Endothelial cell (in vitro differentiated cells): ENCODE measurements at regions not wholly inside any gene's neighbourhood (a gene's known extent, or its start where the extent isn't known, plus 50 kb on each side); places are given as distances from the start of the nearest gene placed in this dataset.
"Not testable (repeated sequence)": the region's sequence is repeated elsewhere in the genome, so short reads cannot be mapped to it uniquely, and the experiment has no call there.

Experiments
- DNase-seq: peaks from one replicate; pipeline ENCODE4 v3.0.0; 2021; ENCODE audit warnings: low spot score
- H3K27ac Mint-ChIP-seq: one replicate; pipeline ENCODE4 v1.8.0; 2021; ENCODE audit warnings: mixed read lengths, inconsistent platforms; ENCODE audit not compliant: unreplicated experiment
- H3K27me3 Mint-ChIP-seq: one replicate; pipeline ENCODE4 v1.8.0; 2021; ENCODE audit warnings: mild to moderate bottlenecking, moderate library complexity, mixed read lengths, inconsistent platforms; ENCODE audit not compliant: unreplicated experiment
- H3K36me3 Mint-ChIP-seq: one replicate; pipeline ENCODE4 v1.8.0; 2021; ENCODE audit warnings: mild to moderate bottlenecking, low read depth, mixed read lengths, inconsistent platforms; ENCODE audit not compliant: unreplicated experiment
- H3K4me1 Mint-ChIP-seq: one replicate; pipeline ENCODE4 v1.8.0; 2021; ENCODE audit warnings: mild to moderate bottlenecking, mixed read lengths, inconsistent platforms; ENCODE audit not compliant: unreplicated experiment
- H3K4me3 Mint-ChIP-seq: one replicate; pipeline ENCODE4 v1.8.0; 2021; ENCODE audit warnings: mild to moderate bottlenecking, mixed read lengths, inconsistent platforms; ENCODE audit not compliant: unreplicated experiment
- H3K9me3 Mint-ChIP-seq: one replicate; pipeline ENCODE4 v1.8.0; 2021; ENCODE audit warnings: mixed read lengths, inconsistent platforms; ENCODE audit not compliant: unreplicated experiment

DNA sequence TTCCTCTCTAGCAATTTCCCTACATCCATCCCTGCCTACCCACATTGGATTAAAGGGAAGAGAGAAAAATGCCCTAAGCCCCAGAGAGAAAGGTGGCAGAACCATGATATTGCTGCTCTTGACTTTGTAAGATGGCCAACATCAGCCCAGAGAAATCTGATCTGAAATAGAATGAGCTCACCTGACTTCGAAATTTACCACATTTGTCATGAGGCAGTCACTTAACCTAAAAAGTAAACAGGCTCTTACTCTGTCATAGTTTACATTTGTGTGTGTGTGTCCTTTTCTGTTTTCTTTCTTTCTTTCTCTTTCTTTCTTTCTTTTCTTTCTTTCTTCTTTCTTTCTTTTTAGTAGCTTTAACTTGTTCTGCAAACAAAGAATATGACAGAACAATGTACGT, 255.0 kb upstream of the PLGLB1 start:
- H3K4me1 Mint-ChIP-seq, H3K27ac Mint-ChIP-seq, H3K4me3 Mint-ChIP-seq, H3K9me3 Mint-ChIP-seq, DNase-seq, H3K27me3 Mint-ChIP-seq, H3K36me3 Mint-ChIP-seq: not testable (repeated sequence)

DNA sequence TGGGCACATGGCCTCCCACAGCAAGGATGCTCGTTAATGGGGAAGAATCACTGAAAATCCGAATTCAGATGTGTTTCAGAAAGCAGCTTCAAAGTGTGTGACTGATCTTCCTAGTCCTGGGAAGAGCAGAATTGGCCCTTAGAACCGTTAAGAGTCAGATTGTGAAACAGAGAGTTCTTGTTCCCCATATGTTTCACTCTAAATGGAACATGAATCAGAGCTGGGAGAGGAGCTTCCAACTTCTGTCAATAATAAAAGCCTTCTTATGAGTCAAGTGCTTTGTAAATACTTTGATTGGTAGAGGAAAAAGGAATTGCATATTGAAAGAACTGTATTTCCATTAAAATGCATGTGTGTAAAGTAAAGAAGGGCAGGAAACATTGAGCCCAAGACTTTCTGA, 256.1 kb upstream of the PLGLB1 start:
- H3K4me3 Mint-ChIP-seq, H3K36me3 Mint-ChIP-seq, H3K9me3 Mint-ChIP-seq, H3K27ac Mint-ChIP-seq, DNase-seq, H3K4me1 Mint-ChIP-seq, H3K27me3 Mint-ChIP-seq: not testable (repeated sequence)

GRCh38 chr2:87280596-87281355, 259.1 kb upstream of the PLGLB1 start:
- not testable (repeated sequence) for H3K27ac Mint-ChIP-seq, H3K9me3 Mint-ChIP-seq, H3K36me3 Mint-ChIP-seq, H3K27me3 Mint-ChIP-seq, DNase-seq, H3K4me1 Mint-ChIP-seq, H3K4me3 Mint-ChIP-seq

DNA sequence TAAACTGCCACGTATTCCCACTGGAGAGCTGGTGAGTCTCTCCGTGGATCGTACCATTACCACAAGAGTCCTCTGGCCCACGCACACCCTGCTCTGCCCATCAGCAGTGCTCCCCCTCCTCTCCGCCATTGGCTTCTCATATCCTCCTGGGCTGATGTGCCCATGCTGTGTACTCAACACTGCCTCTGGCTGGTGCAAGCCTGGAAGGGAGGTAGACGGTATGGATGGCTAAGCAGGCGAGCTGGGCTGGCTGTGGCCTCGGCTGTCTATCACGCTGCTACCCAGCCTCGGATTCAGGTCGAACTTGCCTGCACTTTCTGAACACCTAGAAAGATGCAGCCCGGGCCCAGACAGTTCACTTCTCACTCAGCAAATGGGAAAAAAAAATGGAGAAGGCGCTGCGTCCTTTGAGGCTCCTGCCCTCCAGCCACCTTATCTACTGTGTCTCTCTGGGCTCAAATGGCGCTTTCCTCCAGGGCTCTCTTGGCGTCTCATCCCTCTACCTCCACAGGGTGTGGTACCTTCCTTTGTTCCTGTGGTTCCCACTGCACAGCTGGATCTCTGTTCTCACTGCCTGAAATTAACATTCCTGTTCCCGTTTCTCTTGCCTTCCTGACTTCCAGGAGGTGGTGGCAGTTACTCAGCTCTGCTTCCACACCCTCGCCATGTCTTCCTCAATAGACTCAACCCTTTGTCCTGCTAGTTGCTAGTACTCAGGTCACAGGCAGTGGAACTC, 262.3 kb upstream of the PLGLB1 start:
- not testable (repeated sequence) for DNase-seq, H3K36me3 Mint-ChIP-seq, H3K9me3 Mint-ChIP-seq, H3K27ac Mint-ChIP-seq, H3K27me3 Mint-ChIP-seq, H3K4me1 Mint-ChIP-seq, H3K4me3 Mint-ChIP-seq

DNA sequence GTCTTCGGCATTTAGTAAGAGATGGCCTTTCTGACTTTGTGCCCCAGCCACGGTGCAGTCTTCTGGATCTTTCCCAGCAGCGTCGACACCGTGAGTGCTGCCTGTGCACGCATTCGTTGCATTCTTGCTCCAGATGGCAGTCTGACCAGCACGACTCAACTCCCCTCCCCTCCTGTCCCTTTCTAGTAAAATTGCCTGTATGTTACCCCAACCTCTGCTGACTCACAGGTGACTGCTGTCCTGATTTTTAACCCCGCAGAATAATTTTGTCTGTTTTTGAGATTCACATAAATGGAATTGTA, 262.8 kb upstream of the PLGLB1 start:
- H3K27me3 Mint-ChIP-seq, DNase-seq, H3K36me3 Mint-ChIP-seq, H3K9me3 Mint-ChIP-seq, H3K27ac Mint-ChIP-seq, H3K4me1 Mint-ChIP-seq, H3K4me3 Mint-ChIP-seq: not testable (repeated sequence)

- H3K27ac Mint-ChIP-seq, H3K4me1 Mint-ChIP-seq, H3K4me3 Mint-ChIP-seq, H3K9me3 Mint-ChIP-seq, H3K27me3 Mint-ChIP-seq, H3K36me3 Mint-ChIP-seq, DNase-seq: not testable (repeated sequence)
These were observed 263.5 kb upstream of the PLGLB1 start for GRCh38 chr2:87285139-87285538.

DNA sequence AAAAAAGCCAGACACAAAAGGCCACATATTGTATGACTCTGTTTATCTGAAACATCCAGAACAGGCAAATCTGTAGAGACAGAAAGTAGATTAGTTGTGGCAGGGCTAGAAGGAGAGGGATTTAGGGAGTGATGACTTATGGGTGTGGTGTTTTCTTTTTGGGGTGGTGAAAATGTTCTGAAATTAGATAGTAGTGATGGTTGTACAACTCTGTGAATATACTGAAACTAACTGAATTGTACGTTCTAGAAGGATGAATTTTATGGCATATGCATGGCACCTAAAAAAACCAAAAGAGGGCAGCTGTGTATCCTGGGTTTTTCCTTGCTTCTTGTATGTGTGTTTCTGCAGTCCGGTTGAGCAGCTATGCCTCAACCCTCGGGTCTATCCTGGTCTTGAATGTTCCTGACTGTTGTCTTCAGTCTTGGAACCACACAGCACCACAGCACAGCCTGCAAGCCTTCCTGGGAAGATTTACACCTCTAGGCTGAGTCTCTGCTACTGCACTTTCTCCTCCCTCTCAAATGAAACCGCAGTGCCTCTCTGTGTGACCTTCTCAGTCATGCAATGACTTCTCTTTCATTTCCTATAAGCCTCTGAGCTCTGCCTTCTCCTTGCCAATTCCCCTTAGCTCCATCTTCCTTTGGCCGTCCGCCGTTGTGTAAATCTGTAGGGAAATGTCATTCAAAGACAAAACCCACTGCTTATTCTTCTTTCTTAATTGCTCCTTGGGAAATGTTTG, 269.1 kb upstream of the PLGLB1 start:
- DNase-seq, H3K36me3 Mint-ChIP-seq, H3K4me3 Mint-ChIP-seq, H3K27me3 Mint-ChIP-seq, H3K4me1 Mint-ChIP-seq, H3K27ac Mint-ChIP-seq, H3K9me3 Mint-ChIP-seq: not testable (repeated sequence)

GRCh38 chr2:87291400-87292200, 270.0 kb upstream of the PLGLB1 start:
- not testable (repeated sequence) for H3K9me3 Mint-ChIP-seq, H3K27ac Mint-ChIP-seq, DNase-seq, H3K4me3 Mint-ChIP-seq, H3K27me3 Mint-ChIP-seq, H3K4me1 Mint-ChIP-seq, H3K36me3 Mint-ChIP-seq

DNA sequence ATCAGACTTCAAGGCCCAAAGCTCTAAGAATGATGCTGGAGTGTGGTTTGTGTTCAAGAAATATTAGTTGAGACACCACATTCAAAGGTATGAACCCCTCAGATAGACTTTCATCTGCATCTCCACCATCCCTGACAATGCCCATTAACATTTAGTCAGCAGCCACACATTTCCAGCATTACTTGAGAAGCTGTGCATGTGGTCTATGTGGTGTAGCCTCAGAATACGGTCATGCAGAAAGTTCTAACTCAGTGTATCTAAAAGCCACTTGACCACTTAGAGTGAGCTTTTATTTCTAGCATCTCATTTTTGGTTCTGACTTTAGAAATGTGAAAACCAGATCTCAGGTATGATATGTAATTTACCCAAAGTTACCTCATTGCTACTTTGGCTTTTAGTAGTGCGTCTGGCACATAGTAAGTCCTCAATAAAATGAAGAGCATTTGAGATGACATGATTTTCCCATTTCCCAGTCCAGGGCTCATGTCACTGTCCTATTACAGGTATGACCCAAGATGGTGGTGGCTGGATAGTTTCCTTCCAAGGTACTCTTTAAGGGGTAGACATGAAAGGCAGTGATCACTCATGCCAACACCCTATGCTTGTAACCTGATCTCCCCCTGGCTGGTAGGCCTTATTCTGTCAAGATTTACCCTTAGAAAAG, 272.4 kb upstream of the PLGLB1 start:
- not testable (repeated sequence) for H3K4me1 Mint-ChIP-seq, H3K27me3 Mint-ChIP-seq, DNase-seq, H3K36me3 Mint-ChIP-seq, H3K9me3 Mint-ChIP-seq, H3K27ac Mint-ChIP-seq, H3K4me3 Mint-ChIP-seq

DNA sequence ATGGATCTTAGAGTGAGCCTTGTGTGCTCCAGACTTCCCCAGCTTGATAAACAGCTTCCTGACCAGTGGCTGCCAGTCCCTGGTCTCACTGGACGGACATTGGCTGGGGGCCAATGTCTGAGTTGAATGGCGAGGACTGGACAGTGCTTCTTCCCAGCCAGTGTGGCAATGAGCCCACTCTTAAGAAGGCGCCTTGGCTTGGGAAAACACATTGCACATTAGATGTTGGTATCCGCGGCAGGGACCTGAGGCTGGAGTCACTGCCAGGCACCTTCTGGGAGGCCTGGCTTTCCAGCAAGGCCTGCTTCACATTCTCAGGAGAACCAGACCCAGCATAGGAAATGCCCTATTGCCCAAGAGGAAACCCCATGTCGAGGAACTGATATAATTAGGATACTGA, 273.5 kb upstream of the PLGLB1 start:
- not testable (repeated sequence) for H3K9me3 Mint-ChIP-seq, H3K36me3 Mint-ChIP-seq, H3K27me3 Mint-ChIP-seq, H3K4me3 Mint-ChIP-seq, H3K4me1 Mint-ChIP-seq, DNase-seq, H3K27ac Mint-ChIP-seq

DNA sequence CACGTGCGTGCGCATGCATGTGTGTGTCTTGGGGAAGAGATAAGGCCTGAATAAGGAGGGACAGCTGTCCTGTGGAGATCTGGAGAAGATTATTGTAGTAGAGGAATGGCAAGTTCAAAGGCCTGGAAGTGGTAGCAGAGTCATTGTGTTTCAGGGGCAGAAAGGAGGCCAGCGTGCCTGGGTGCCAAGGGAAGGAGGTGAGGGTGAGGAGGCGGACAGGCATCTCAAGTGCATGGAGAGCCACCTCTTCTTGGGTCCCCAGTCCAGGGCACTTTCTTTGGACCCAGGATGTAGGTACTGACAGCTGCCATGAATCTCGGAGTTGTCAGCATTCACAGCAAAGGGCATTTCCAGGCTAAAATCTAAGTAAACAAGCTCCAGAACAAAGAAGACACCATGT, 279.7 kb upstream of the PLGLB1 start:
- H3K27me3 Mint-ChIP-seq, H3K36me3 Mint-ChIP-seq, DNase-seq, H3K27ac Mint-ChIP-seq, H3K9me3 Mint-ChIP-seq, H3K4me1 Mint-ChIP-seq, H3K4me3 Mint-ChIP-seq: not testable (repeated sequence)
